ENCODE measurements at regions not wholly inside any gene's neighbourhood (a gene's known extent, or its start where the extent isn't known, plus 50 kb on each side); places are given as distances from the start of the nearest gene placed in this dataset.
"Not testable (repeated sequence)": the region's sequence is repeated elsewhere in the genome, so short reads cannot be mapped to it uniquely, and the experiment has no call there.

GRCh38 chr14:105707723-105708151 is 181.4 kb downstream of the TMEM121 start:
- DNase-seq (ENCODE audit: low read depth in 2 of 3, low spot score in 2 of 3): not testable (repeated sequence)

- not testable (repeated sequence) for DNase-seq (ENCODE audit: low read depth in 2 of 3, low spot score in 2 of 3)
These were observed 182.1 kb downstream of the TMEM121 start for GRCh38 chr14:105708251-105709134.

GRCh38 chr14:105709281-105710118 is 183.1 kb downstream of the TMEM121 start:
- no peak for DNase-seq (ENCODE audit: low read depth in 2 of 3, low spot score in 2 of 3)

- no peak for DNase-seq (ENCODE audit: low read depth in 2 of 3, low spot score in 2 of 3)
These were observed 184.0 kb downstream of the TMEM121 start for GRCh38 chr14:105710119-105711043.

- DNase-seq (ENCODE audit: low read depth in 2 of 3, low spot score in 2 of 3): no peak
These were observed 184.7 kb downstream of the TMEM121 start for GRCh38 chr14:105711044-105711620.

- DNase-seq (ENCODE audit: low read depth in 2 of 3, low spot score in 2 of 3): no peak
These were observed 185.6 kb downstream of the TMEM121 start for GRCh38 chr14:105711841-105712460.

GRCh38 chr14:105712670-105713069 is 186.3 kb downstream of the TMEM121 start:
- DNase-seq (ENCODE audit: low read depth in 2 of 3, low spot score in 2 of 3): not testable (repeated sequence)

- DNase-seq (ENCODE audit: low read depth in 2 of 3, low spot score in 2 of 3): not testable (repeated sequence)
These were observed 186.8 kb downstream of the TMEM121 start for GRCh38 chr14:105713160-105713559.

GRCh38 chr14:105713836-105714235 is 187.5 kb downstream of the TMEM121 start:
- DNase-seq (ENCODE audit: low read depth in 2 of 3, low spot score in 2 of 3): not testable (repeated sequence)

GRCh38 chr14:105718787-105719186 is 192.4 kb downstream of the TMEM121 start:
- not testable (repeated sequence) for DNase-seq (ENCODE audit: low read depth in 2 of 3, low spot score in 2 of 3)

- not testable (repeated sequence) for DNase-seq (ENCODE audit: low read depth in 2 of 3, low spot score in 2 of 3)
These were observed 193.7 kb downstream of the TMEM121 start for GRCh38 chr14:105720106-105720505.

GRCh38 chr14:105720852-105721601 is 194.6 kb downstream of the TMEM121 start:
- DNase-seq (ENCODE audit: low read depth in 2 of 3, low spot score in 2 of 3): not testable (repeated sequence)

GRCh38 chr14:105721602-105721970 is 195.2 kb downstream of the TMEM121 start:
- DNase-seq (ENCODE audit: low read depth in 2 of 3, low spot score in 2 of 3): not testable (repeated sequence)

- not testable (repeated sequence) for DNase-seq (ENCODE audit: low read depth in 2 of 3, low spot score in 2 of 3)
These were observed 195.8 kb downstream of the TMEM121 start for GRCh38 chr14:105721996-105722709.

- not testable (repeated sequence) for DNase-seq (ENCODE audit: low read depth in 2 of 3, low spot score in 2 of 3)
These were observed 196.9 kb downstream of the TMEM121 start for GRCh38 chr14:105723271-105723670.

GRCh38 chr14:105723776-105724175 is 197.4 kb downstream of the TMEM121 start:
- DNase-seq (ENCODE audit: low read depth in 2 of 3, low spot score in 2 of 3): not testable (repeated sequence)

- DNase-seq (ENCODE audit: low read depth in 2 of 3, low spot score in 2 of 3): not testable (repeated sequence)
These were observed 203.5 kb downstream of the TMEM121 start for GRCh38 chr14:105729825-105730368.

GRCh38 chr14:105730731-105731130 is 204.3 kb downstream of the TMEM121 start:
- DNase-seq (ENCODE audit: low read depth in 2 of 3, low spot score in 2 of 3): not testable (repeated sequence)

Measured in activated CD8-positive, alpha-beta memory T cell treated with anti-CD3 and anti-CD28 coated beads for 48 hours (primary cell).